Subcutaneous abdominal adipose tissue (tissue), 5 donors: ENCODE measurements at regions not wholly inside any gene's neighbourhood (a gene's known extent, or its start where the extent isn't known, plus 50 kb on each side); places are given as distances from the start of the nearest gene placed in this dataset.

Experiments
- H3K27ac ChIP-seq: one replicate; pipeline ENCODE4 v1.7.0; 2013; ENCODE audit warnings: low read depth, mild to moderate bottlenecking, inconsistent platforms, low read length, moderate library complexity
- H3K27me3 ChIP-seq, 5 donors: one replicate each; pipeline ENCODE4 v1.7.0; 2013; ENCODE audit warnings: low read length in 5 of 5, inconsistent platforms in 1 of 5; ENCODE audit not compliant: control insufficient read depth in 5 of 5, insufficient read depth in 4 of 5
- H3K36me3 ChIP-seq, 5 donors: one replicate each; pipeline ENCODE4 v1.7.0; 2013; ENCODE audit warnings: low read length in 5 of 5; ENCODE audit not compliant: control insufficient read depth in 5 of 5, insufficient read depth in 5 of 5
- H3K4me1 ChIP-seq, 5 donors: one replicate each; pipeline ENCODE4 v1.7.0; 2013; ENCODE audit warnings: low read length in 5 of 5, mild to moderate bottlenecking in 3 of 5, moderate library complexity in 1 of 5; ENCODE audit not compliant: control insufficient read depth in 5 of 5, insufficient read depth in 5 of 5
- H3K4me3 ChIP-seq, 5 donors: one replicate each; pipeline ENCODE4 v1.7.0; 2013; ENCODE audit warnings: low read length in 5 of 5, low read depth in 1 of 5
- H3K9ac ChIP-seq, 5 donors: one replicate each; pipeline ENCODE4 v1.7.0; 2013; ENCODE audit warnings: low read length in 5 of 5, mild to moderate bottlenecking in 4 of 5, moderate library complexity in 3 of 5
- H3K9me3 ChIP-seq, 5 donors: one replicate each; pipeline ENCODE4 v1.7.0; 2013; ENCODE audit warnings: low read length in 5 of 5; ENCODE audit not compliant: control insufficient read depth in 5 of 5
- donor health status: healthy.
- donor health status: healthy.
- donor health status: healthy.
- donor health status: healthy.
- donor health status: healthy.

DNA sequence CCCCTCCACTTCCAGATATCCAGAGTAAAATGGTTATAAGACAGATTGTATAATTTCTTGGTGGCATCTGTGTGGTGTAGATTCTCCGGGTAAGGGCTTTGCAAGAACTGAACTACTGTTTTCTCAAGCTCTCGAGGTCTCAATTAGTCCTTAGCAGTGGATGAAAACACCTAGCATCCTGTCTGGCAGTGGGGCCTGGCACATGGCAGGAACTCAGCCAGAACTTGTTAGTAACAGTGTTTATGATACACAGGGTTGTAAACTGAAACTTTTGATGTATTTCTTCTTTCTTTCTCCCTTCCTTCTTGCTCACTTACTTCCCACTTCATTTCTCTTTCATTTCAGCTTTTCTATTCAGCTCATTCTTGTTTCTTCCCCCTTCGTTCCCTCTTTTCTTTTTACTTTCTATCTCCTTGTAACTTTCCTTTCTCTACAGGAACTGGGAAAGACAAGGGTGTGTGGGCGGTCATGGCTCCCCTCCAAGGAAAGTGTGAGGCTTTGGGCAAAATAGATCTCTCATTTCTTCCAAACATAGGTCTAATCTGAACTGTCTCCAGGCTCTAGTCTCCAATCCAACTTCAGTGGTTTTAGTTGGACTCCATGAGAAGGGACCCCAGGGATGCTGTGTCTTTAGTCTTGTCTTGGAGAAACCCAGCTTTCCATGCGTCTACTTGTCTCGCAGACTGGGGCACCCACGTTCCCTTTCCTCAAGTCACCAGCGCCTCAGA, 159.7 kb downstream of the PAH start:
- Histone ChIP-seq H3K36me3 (no peaks in the 10 kb centered on the region), H3K4me3 (peak overlapping the region in 1 of 5 donors; percentile 18), H3K27ac (peak overlapping the region; percentile 79), H3K9ac (peak overlapping the region in 3 of 5 donors; percentile 7 to 38 (median 21)), H3K9me3 (no peaks in the 10 kb centered on the region), H3K4me1 (peaks cover 9 to 49% (median 34%) of the 10 kb centered on the region in 5 donors), H3K27me3 (no peaks in the 10 kb centered on the region)

DNA sequence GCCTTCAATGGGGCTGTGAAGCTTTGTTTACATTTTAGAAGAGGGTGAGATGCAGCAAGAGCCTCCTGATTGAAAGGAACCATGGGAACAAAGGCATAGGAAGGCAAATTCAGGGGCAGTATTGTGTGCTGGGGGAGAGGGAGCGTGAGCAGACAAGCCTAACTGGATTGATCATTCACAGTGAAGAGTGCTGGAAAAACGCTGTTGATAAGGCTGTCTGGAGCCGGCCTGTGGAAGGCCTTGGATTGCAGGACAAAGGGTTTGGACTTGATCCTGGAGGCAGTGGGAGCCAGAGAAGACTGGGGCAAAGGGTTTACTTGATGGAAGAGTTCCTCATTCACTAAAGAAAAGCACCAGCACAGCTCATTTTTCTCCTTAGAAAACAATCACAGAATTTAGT, 160.5 kb downstream of the PAH start:
- H3K36me3 ChIP-seq, result no peaks in the 10 kb centered on the region
- H3K9ac ChIP-seq, result peak overlapping the region in 3 of 5 donors; percentile 1 to 69 (median 56)
- H3K27me3 ChIP-seq, result no peaks in the 10 kb centered on the region
- H3K4me1 ChIP-seq, result peaks cover 9 to 49% (median 34%) of the 10 kb centered on the region in 5 donors
- peak overlapping the region in 2 of 5 donors; percentile 18 to 46 for H3K4me3 ChIP-seq
- peak overlapping the region; percentile 79 for H3K27ac ChIP-seq
- no peaks in the 10 kb centered on the region for H3K9me3 ChIP-seq

DNA sequence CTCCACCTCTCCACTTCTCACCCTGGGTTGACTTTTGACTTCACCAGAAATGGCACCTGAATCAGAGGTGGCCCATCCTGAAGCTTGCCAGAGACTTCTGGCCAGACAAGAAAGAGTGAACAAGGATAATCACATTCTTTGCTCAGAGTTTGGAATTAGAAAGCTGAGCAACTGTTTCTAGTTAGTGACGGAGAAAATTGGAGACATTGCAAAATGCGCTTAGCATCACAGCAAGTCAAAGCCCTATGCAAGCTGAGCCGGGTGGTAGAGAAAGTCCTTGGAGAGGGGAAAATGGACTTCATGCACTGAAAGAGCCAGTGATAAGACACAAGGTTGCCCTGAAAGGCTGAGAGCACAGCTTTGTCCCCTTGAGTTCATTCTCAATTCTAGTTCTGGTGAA, 161.8 kb downstream of the PAH start:
- Histone ChIP-seq H3K36me3 (no peaks in the 10 kb centered on the region), H3K9ac (no peak overlapping the region), H3K27ac (no peak overlapping the region)

DNA sequence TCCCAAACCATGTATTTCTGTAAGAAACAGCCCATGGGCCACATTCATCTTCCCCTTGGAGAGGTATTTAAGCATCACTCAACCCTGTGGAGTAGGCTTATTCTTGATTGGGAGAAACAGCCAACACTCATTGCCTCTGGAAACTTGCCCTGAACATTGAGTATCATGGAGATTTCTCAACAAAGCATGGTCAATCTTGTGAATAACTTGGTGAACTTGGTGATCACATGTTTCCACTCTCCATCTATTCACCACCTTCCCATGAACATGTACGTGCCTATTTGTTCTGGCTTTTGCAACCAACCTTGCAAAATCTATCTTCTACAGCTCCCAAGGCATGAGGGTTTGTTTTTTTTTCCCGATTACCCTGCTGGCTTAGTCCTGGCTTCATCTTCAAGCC, 163.2 kb downstream of the PAH start:
- H3K36me3 ChIP-seq, result no peaks in the 10 kb centered on the region
- no peak overlapping the region for H3K9ac ChIP-seq
- H3K27ac ChIP-seq, result no peak overlapping the region
- H3K27me3 ChIP-seq, result no peaks in the 10 kb centered on the region
- H3K9me3 ChIP-seq, result no peaks in the 10 kb centered on the region
- no peak overlapping the region for H3K4me3 ChIP-seq
- peaks cover 9 to 42% (median 34%) of the 10 kb centered on the region in 5 donors for H3K4me1 ChIP-seq

More for the DNA sequence above, 161.8 kb downstream of the PAH start:
- Histone ChIP-seq H3K4me1 (peaks cover 9 to 49% (median 34%) of the 10 kb centered on the region in 5 donors), H3K4me3 (no peak overlapping the region), H3K9me3 (no peaks in the 10 kb centered on the region), H3K27me3 (no peaks in the 10 kb centered on the region)

DNA sequence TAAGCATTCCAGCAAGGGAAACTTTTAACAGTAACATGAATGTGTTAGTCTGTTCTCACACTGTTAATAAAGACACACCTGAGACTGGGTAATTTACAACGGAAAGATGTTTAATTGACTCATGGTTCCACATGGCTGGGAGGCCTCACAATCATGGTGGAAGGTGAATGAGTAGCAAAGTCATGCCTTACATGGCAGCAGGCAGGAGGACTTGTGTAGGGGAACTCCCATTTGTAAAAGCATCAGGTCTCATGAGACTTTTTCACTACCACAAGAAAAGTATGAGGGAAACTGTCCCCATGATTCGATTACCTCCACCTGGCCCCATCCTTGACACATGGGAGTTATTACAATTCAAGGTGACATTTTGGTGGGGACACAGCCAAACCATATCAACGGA, 168.3 kb downstream of the PAH start:
- no peaks in the 10 kb centered on the region for H3K9me3 ChIP-seq
- no peak overlapping the region for H3K27ac ChIP-seq
- H3K4me3 ChIP-seq, result no peak overlapping the region
- H3K27me3 ChIP-seq, result no peaks in the 10 kb centered on the region
- peaks cover 0 to under 1% (median 0%) of the 10 kb centered on the region in 5 donors for H3K4me1 ChIP-seq
- no peaks in the 10 kb centered on the region for H3K36me3 ChIP-seq
- no peak overlapping the region for H3K9ac ChIP-seq

DNA sequence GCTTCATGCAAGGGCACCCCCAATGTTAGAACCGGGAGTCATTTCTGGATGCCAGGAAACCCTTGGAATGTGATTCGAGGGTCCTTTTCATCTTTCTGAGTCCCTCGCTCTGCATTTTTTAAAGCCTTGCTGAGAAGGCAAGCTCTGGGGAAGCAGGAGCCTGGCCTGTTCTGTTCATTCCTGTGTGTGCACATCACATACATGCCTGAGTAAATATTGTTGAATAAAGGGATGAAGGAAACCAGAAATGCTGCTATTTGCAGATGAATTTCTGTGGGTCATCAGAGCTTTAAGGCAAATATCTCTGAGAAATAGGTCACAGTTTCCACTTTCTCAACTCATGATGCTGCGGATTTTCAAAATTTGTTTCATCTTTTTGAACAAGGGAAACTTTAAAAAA, 170.1 kb downstream of the PAH start:
- Histone ChIP-seq H3K9ac (no peak overlapping the region), H3K9me3 (no peaks in the 10 kb centered on the region), H3K36me3 (no peaks in the 10 kb centered on the region), H3K27ac (no peak overlapping the region), H3K4me1 (no peaks in the 10 kb centered on the region), H3K4me3 (no peak overlapping the region), H3K27me3 (no peaks in the 10 kb centered on the region)

DNA sequence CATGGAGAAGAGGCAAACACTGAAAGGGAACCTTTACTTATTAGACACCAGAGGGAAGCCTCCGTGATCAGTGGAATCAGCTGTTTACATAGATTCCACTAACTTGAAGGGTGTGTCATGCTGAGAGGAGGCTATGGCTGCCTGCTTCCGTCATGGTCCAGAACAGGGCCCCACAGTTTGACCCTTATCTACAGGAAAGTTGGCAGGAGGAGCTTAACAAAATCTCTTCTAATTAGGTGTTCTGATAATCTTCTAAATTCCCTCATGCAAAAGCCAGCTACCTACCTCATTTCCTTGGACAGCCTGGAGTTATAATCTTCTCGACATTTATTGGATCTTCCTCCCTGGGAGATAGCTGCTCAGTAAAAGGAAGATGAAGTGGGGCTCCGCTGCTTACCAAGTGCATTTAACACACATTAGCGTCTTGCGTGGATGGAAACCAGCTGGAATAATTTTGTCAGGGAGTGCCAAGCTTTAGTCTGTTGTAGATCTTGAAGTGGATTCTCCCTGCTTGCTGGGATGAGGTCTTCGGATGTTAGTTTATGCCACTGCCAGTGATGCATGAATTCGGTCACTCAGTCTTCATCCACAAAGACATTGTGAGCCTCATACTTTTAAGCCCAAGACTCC, 171.0 kb downstream of the PAH start:
- Histone ChIP-seq H3K9ac (no peak overlapping the region), H3K27ac (no peak overlapping the region), H3K4me1 (no peaks in the 10 kb centered on the region), H3K4me3 (no peak overlapping the region), H3K27me3 (no peaks in the 10 kb centered on the region), H3K9me3 (no peaks in the 10 kb centered on the region), H3K36me3 (no peaks in the 10 kb centered on the region)

DNA sequence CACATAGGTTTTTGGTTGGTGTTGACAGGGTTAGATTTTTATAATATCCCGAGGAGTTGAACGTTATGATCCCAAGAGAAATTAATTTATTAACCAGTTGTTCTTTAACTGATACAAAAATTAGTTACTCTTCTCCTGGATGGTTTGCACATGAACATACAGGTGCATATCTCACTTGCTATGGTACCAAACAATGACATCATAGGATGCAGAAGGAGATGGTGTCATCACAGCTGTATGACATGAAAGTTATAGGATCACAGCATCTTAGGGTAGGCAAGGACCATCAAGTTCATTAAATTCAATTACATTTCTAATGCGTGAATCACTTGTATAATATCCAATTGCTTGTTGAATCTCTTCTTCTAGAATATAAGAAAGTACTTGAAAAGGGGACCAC, 175.8 kb downstream of the PAH start:
- no peaks in the 10 kb centered on the region for H3K27me3 ChIP-seq
- no peaks in the 10 kb centered on the region for H3K9me3 ChIP-seq
- H3K4me3 ChIP-seq, result no peak overlapping the region
- peaks cover 0 to 5% (median 0%) of the 10 kb centered on the region in 5 donors for H3K4me1 ChIP-seq
- H3K36me3 ChIP-seq, result no peaks in the 10 kb centered on the region
- H3K27ac ChIP-seq, result no peak overlapping the region
- H3K9ac ChIP-seq, result no peak overlapping the region

DNA sequence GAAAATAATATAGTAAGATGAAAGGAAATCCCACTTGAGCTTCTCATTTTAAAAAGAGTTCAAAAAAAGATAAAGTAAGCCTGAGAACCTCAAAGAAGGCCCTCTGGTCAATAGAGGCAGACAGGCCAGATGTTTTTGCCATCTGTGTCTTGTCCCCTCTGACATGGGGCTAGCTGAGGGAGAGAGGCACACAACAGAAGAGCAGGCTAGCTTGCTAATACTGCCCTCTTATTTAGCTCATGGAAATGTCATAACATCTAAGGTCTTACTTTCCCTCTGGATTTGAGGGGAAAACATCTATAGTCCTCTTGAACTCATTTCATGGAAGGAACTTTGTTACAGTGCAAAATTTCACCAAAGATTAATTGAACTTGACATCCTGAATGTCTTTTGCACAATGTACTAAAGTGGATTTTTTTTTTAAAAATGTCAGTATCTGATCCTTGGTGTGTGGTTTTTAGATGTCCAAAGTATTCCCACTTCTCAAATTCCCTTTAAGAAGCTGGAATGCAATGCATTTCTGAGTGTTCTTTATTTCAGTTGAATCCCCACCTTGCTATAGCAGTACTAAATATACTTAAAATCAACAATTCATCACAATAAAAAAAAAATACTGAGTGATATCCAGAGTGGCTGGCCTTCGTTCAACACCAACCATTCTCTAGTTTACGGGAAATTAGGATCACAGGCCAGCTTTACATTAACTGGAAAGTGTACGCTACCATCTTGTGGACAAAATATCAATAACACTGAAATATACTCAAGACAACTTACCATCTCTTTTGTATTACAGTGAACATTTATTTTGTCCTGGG, 176.7 kb downstream of the PAH start:
- Histone ChIP-seq H3K27ac (no peak overlapping the region), H3K4me1 (peaks cover 0 to 5% (median 0%) of the 10 kb centered on the region in 5 donors)

DNA sequence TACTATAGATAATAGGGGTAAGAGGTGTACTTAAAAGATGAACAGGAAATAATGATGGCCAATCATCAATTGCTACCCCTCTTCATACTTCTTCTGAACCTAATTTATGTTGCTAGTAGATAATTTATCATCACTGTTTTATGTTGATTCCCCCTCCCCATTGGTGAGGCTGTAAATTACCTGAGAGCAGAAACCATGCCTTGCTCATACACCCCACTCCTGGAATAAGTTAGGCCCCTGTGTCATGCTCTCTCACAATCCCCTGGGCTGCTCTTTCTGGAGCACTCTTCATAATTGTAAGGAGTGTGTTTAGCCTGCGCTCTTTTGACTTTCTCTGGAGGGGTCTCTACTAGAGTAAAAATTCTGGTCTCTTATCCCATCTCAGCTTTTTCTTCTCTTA, 180.7 kb downstream of the PAH start:
- Histone ChIP-seq H3K4me1 (peaks cover 0 to 5% (median 0%) of the 10 kb centered on the region in 5 donors), H3K36me3 (no peaks in the 10 kb centered on the region), H3K4me3 (no peak overlapping the region), H3K27ac (no peak overlapping the region), H3K9me3 (no peaks in the 10 kb centered on the region), H3K9ac (no peak overlapping the region), H3K27me3 (no peaks in the 10 kb centered on the region)

More for the DNA sequence above, 176.7 kb downstream of the PAH start:
- Histone ChIP-seq H3K27me3 (no peaks in the 10 kb centered on the region), H3K36me3 (no peaks in the 10 kb centered on the region), H3K9ac (no peak overlapping the region), H3K9me3 (no peaks in the 10 kb centered on the region), H3K4me3 (no peak overlapping the region)
